PC-9 (cell line): ENCODE measurements at regions not wholly inside any gene's neighbourhood (a gene's known extent, or its start where the extent isn't known, plus 50 kb on each side); places are given as distances from the start of the nearest gene placed in this dataset.

Experiments used
- BruUV-seq: library from RNA; stranded (reverse); fragments of 400-500 nt; replicated peaks from 2 replicates; lab custom pipeline; 2021; lab: Mats Ljungman, UMichigan
- CTCF ChIA-PET: fragments of 300-600 bp; sonication (Branson Sonifier 250); formaldehyde crosslinking; loops from one replicate; lab custom pipeline; 2022; ENCODE audit warnings: antibody characterized with exemption; lab: Charles Lee
- POLR2A ChIA-PET: fragments of 300-600 bp; sonication (Branson Sonifier 250); formaldehyde crosslinking; loops from one replicate; lab custom pipeline; 2022; ENCODE audit warnings: antibody characterized with exemption; ENCODE audit not compliant: unreplicated experiment; lab: Charles Lee
- DNase-seq, 2 experiments: peaks; one replicate each; pipeline versions ENCODE4 v3.0.0 to v3.0.0-alpha.2; 2015 to 2022; ENCODE audit warnings: mixed read lengths in 1 of 2
- H2AFZ ChIP-seq: fragments of 200-600 bp; sonication (generic); 2 replicates; pipeline ENCODE4 v1.8.1; 2017; ENCODE audit warnings: antibody characterized with exemption
- H3F3A ChIP-seq: fragments of 200-600 bp; sonication (generic); 2 replicates; pipeline ENCODE4 v1.8.1; 2017; ENCODE audit warnings: antibody characterized with exemption, mild to moderate bottlenecking, low read depth; ENCODE audit not compliant: insufficient read depth
- H3K27ac ChIP-seq: fragments of 200-600 bp; sonication (generic); 2 replicates; pipeline ENCODE4 v1.6.1; 2016; ENCODE audit warnings: mixed run types
- H3K27me3 ChIP-seq: fragments of 200-600 bp; sonication (generic); 2 replicates; pipeline ENCODE4 v1.6.1; 2016; ENCODE audit warnings: low read depth, mixed run types; ENCODE audit not compliant: insufficient read depth
- H3K36me3 ChIP-seq: fragments of 200-600 bp; sonication (generic); 2 replicates; pipeline ENCODE4 v1.6.1; 2016; ENCODE audit warnings: low read depth, mixed run types
- H3K4me1 ChIP-seq: fragments of 200-600 bp; sonication (generic); replicated peaks from 2 replicates; pipeline ENCODE4 v1.6.1; 2016; ENCODE audit warnings: mixed run types; ENCODE audit not compliant: insufficient read depth
- H3K4me2 ChIP-seq: fragments of 200-600 bp; sonication (generic); 2 replicates; pipeline ENCODE4 v1.6.1; 2017; ENCODE audit warnings: mixed run types
- H3K4me3 ChIP-seq: fragments of 200-600 bp; sonication (generic); 2 replicates; pipeline ENCODE4 v1.6.1; 2016; ENCODE audit warnings: mixed run types
- H3K79me2 ChIP-seq: fragments of 200-600 bp; sonication (generic); 2 replicates; pipeline ENCODE4 v1.6.1; 2017; ENCODE audit warnings: low read depth, mixed run types
- H3K9me2 ChIP-seq: fragments of 200-600 bp; sonication (generic); 2 replicates; pipeline ENCODE4 v1.8.1; 2017; ENCODE audit warnings: mild to moderate bottlenecking; ENCODE audit not compliant: insufficient read depth
- H3K9me3 ChIP-seq: fragments of 200-600 bp; sonication (generic); 2 replicates; pipeline ENCODE4 v1.8.1; 2016; ENCODE audit warnings: low read depth; ENCODE audit not compliant: insufficient read depth
- H4K20me1 ChIP-seq: fragments of 200-600 bp; sonication (generic); 2 replicates; pipeline ENCODE4 v1.8.1; 2017; ENCODE audit not compliant: insufficient read depth
- CTCF ChIP-seq: fragments of 200-600 bp; sonication (generic); conservative IDR thresholded peaks from 2 replicates; pipeline ENCODE4 v1.6.1; 2017; ENCODE audit warnings: mixed run types, antibody characterized with exemption, mild to moderate bottlenecking, moderate library complexity
- EZH2 ChIP-seq: fragments of 200-600 bp; sonication (generic); IDR thresholded peaks from 2 replicates; pipeline ENCODE4 v1.8.0; 2017; ENCODE audit warnings: antibody characterized with exemption, low read depth
- intact Hi-C: fragments of 100-400 bp; cut with micrococcal nuclease; formaldehyde crosslinking; loops from one replicate; pipeline ENCODE4 v1.10.0; 2022; ENCODE audit not compliant: unreplicated experiment

DNA sequence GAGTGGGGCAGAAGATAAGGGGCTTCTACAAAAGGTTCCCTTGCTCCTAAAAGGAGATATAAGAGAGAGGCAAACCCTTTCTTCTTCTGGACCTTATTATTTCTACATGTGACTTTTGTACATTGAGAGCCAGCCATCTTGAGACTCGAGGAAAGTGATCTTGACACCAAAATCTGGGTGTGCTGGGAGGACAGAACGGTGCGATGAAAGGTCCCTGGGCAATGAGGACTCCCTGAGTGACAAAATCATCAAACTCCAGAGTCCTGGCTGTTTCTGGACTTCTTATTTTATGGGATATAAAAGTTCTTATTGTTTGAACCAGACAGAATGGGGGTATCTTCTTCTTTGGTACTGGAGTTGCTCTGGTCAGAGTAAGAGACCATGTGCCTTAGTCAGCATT lies 411.0 kb downstream of the ZNF536 start:
- Histone ChIP-seq H3F3A (no peaks in the 10 kb centered on the region), H4K20me1 (no peaks in the 10 kb centered on the region), H3K4me2 (no peak overlapping the region), H2AFZ (no peak overlapping the region), H3K36me3 (no peaks in the 10 kb centered on the region), H3K4me1 (no peaks in the 10 kb centered on the region), H3K4me3 (no peak overlapping the region), H3K27me3 (0 out of 2 replicates have a peak, but pooled peaks cover 11% of the 10 kb centered on the region), H3K79me2 (no peaks in the 10 kb centered on the region), H3K9me3 (no peaks in the 10 kb centered on the region), H3K9me2 (no peaks in the 10 kb centered on the region), H3K27ac (no peak overlapping the region)
- TF ChIP-seq CTCF (no peak), EZH2 (no peak)
- ChIA-PET CTCF (no interaction called here), POLR2A (no interaction called here)
- intact Hi-C loops: loop anchor here (10.0 kb wide), 1 partner anchor 1442 kb away; no protein-coding TSS in a partner anchor
- no peak for DNase-seq
- BruUV-seq: no TSS peak

- H3K27ac ChIP-seq: no peak overlapping the region
- no peaks in the 10 kb centered on the region for H3K36me3 ChIP-seq
- no peaks in the 10 kb centered on the region for H3K9me3 ChIP-seq
- no peaks in the 10 kb centered on the region for H3F3A ChIP-seq
- H2AFZ ChIP-seq: no peak overlapping the region
- no peaks in the 10 kb centered on the region for H3K4me1 ChIP-seq
- POLR2A ChIA-PET: no interaction called here
- H3K79me2 ChIP-seq: no peaks in the 10 kb centered on the region
- intact Hi-C loops: loop anchor here (10.0 kb wide), 1 partner anchor 1443 kb away; no protein-coding TSS in a partner anchor
- TF ChIP-seq CTCF (no peak), EZH2 (no peak)
- H3K27me3 ChIP-seq: peaks cover 11% of the 10 kb centered on the region; the same call in 1 of the 2 replicates
- no peak overlapping the region for H3K4me3 ChIP-seq
- H3K9me2 ChIP-seq: no peaks in the 10 kb centered on the region
- DNase-seq: no peak
- no peaks in the 10 kb centered on the region for H4K20me1 ChIP-seq
- no peak overlapping the region for H3K4me2 ChIP-seq
- CTCF ChIA-PET: no interaction called here
- BruUV-seq: no TSS peak
Observed at GRCh38 chr19:30781519-30781918, 409.3 kb downstream of the ZNF536 start.

- no peaks in the 10 kb centered on the region for H3K9me3 ChIP-seq
- no peak overlapping the region for H2AFZ ChIP-seq
- no peak for DNase-seq
- ChIA-PET CTCF (no interaction called here), POLR2A (no interaction called here)
- no peak overlapping the region for H3K4me3 ChIP-seq
- H3K36me3 ChIP-seq: no peaks in the 10 kb centered on the region
- H3K4me2 ChIP-seq: no peak overlapping the region
- H3K4me1 ChIP-seq: no peaks in the 10 kb centered on the region
- H3K27me3 ChIP-seq: peaks cover 11% of the 10 kb centered on the region; the same call in 1 of the 2 replicates
- BruUV-seq: no TSS peak
- no peaks in the 10 kb centered on the region for H3K79me2 ChIP-seq
- TF ChIP-seq CTCF (no peak), EZH2 (no peak)
- H3K27ac ChIP-seq: no peak overlapping the region
- H4K20me1 ChIP-seq: no peaks in the 10 kb centered on the region
- no peaks in the 10 kb centered on the region for H3F3A ChIP-seq
- H3K9me2 ChIP-seq: no peaks in the 10 kb centered on the region
- intact Hi-C loops: loop anchor here (10.0 kb wide), 1 partner anchor 1444 kb away; no protein-coding TSS in a partner anchor
Observed at GRCh38 chr19:30781047-30781446, 408.9 kb downstream of the ZNF536 start.
